H1 (cell line): ENCODE measurements at regions not wholly inside any gene's neighbourhood (a gene's known extent, or its start where the extent isn't known, plus 50 kb on each side); places are given as distances from the start of the nearest gene placed in this dataset.

ENCODE experiments used
- CTCF ChIA-PET: fragments of 300-600 bp; sonication (Branson Sonifier 250); formaldehyde crosslinking; loops from one replicate; lab custom pipeline; 2021; ENCODE audit not compliant: partially characterized antibody; lab: Charles Lee
- POLR2A ChIA-PET: fragments of 300-600 bp; sonication (Branson Sonifier 250); formaldehyde crosslinking; loops from one replicate; lab custom pipeline; 2021; ENCODE audit warnings: inconsistent platforms; ENCODE audit not compliant: partially characterized antibody; lab: Charles Lee
- DNase-seq, 2 experiments: peaks; one replicate each; pipeline versions ENCODE4 v3.0.0 to v3.0.0-alpha.2; 2010 to 2022; ENCODE audit warnings: low spot score in 2 of 2, low read depth in 1 of 2, mixed read lengths in 1 of 2
- FAIRE-seq: peaks from 2 replicates; lab custom pipeline; 2011; peaks lifted over from hg19 to GRCh38; lab: Jason Lieb, UNC
- H2AFZ ChIP-seq: 2 replicates; pipeline ENCODE4 v1.8.1; 2012; ENCODE audit warnings: low read length, inconsistent platforms
- H2AK5ac ChIP-seq: 2 replicates; pipeline ENCODE4 v1.6.1; 2013; ENCODE audit warnings: low read depth, low read length
- H2BK120ac ChIP-seq: replicated peaks from 2 replicates; pipeline ENCODE3; 2013; ENCODE audit warnings: low read depth, low read length, inconsistent platforms
- H2BK12ac ChIP-seq: 2 replicates; pipeline ENCODE4 v1.6.1; 2013; ENCODE audit warnings: low read depth, low read length
- H2BK15ac ChIP-seq: 2 replicates; pipeline ENCODE4 v1.6.1; 2013; ENCODE audit warnings: low read length
- H2BK20ac ChIP-seq: 2 replicates; pipeline ENCODE4 v1.6.1; 2013; ENCODE audit warnings: low read length
- H2BK5ac ChIP-seq: 2 replicates; pipeline ENCODE4 v1.6.1; 2013; ENCODE audit warnings: low read depth, low read length
- H3K14ac ChIP-seq: 2 replicates; pipeline ENCODE4 v1.6.1; 2013; ENCODE audit warnings: inconsistent platforms; ENCODE audit not compliant: insufficient read length
- H3K18ac ChIP-seq: 2 replicates; pipeline ENCODE4 v1.6.1; 2013; ENCODE audit warnings: low read length; ENCODE audit errors: extremely low read depth
- H3K23ac ChIP-seq: 2 replicates; pipeline ENCODE4 v1.6.1; 2013; ENCODE audit warnings: inconsistent platforms; ENCODE audit not compliant: insufficient read length
- H3K23me2 ChIP-seq: 2 replicates; pipeline ENCODE4 v1.6.1; 2013; ENCODE audit warnings: low read depth, low read length
- H3K27ac ChIP-seq: 2 replicates; pipeline ENCODE4 v1.6.1; 2011; ENCODE audit warnings: low read depth, low read length, inconsistent platforms
- H3K27me3 ChIP-seq, 4 experiments: replicated peaks in 1 of 4; 1 replicate in 1 of 4; 2 replicates in 3 of 4; pipeline versions ENCODE4 v1.6.1 to v1.8.1; 2011 to 2013; ENCODE audit warnings: low read length in 3 of 4, mild to moderate bottlenecking in 3 of 4, inconsistent platforms in 2 of 4, mixed read lengths in 2 of 4, moderate library complexity in 1 of 4; ENCODE audit not compliant: control insufficient read depth in 3 of 4, insufficient read depth in 3 of 4; ENCODE audit errors: extremely low read depth in 1 of 4
- H3K36me3 ChIP-seq, 4 experiments: 2 replicates each; pipeline versions ENCODE4 v1.6.1 to v1.8.1; 2011 to 2013; ENCODE audit warnings: mild to moderate bottlenecking in 4 of 4, low read length in 3 of 4, moderate library complexity in 2 of 4, control low read depth in 1 of 4, inconsistent platforms in 1 of 4; ENCODE audit not compliant: insufficient read depth in 4 of 4, control insufficient read depth in 2 of 4
- H3K4ac ChIP-seq: replicated peaks from 2 replicates; pipeline ENCODE3; 2013; ENCODE audit warnings: low read length, low read depth, mixed read lengths, inconsistent platforms; ENCODE audit not compliant: insufficient read length
- H3K4me1 ChIP-seq, 4 experiments: replicated peaks in 1 of 4; 1 replicate in 1 of 4; 2 replicates in 3 of 4; pipeline versions ENCODE4 v1.6.1 to v1.8.1; 2011 to 2013; ENCODE audit warnings: low read length in 3 of 4, inconsistent platforms in 2 of 4, mixed read lengths in 1 of 4; ENCODE audit not compliant: insufficient read depth in 4 of 4, control insufficient read depth in 3 of 4
- H3K4me2 ChIP-seq, 2 experiments: 2 replicates each; pipeline versions ENCODE4 v1.6.1 to v1.8.1; 2011 to 2013; ENCODE audit warnings: low read depth in 2 of 2, low read length in 2 of 2, control low read depth in 1 of 2, inconsistent platforms in 1 of 2, mild to moderate bottlenecking in 1 of 2; ENCODE audit not compliant: insufficient read depth in 1 of 2
- H3K4me3 ChIP-seq, 4 experiments: fragments of 200-600, 300-600 bp in 1 of 4; sonication (generic), shearing (Covaris generic), sonication (Bioruptor Twin) in 1 of 4; 2 replicates each; pipeline versions ENCODE4 v1.5.1 to v1.8.1; 2011 to 2016; ENCODE audit warnings: low read length in 4 of 4, low read depth in 3 of 4, control low read depth in 2 of 4, inconsistent platforms in 2 of 4, mild to moderate bottlenecking in 2 of 4, mixed read lengths in 1 of 4, moderate library complexity in 1 of 4; ENCODE audit not compliant: insufficient read depth in 2 of 4; ENCODE audit errors: extremely low read depth in 1 of 4
- H3K56ac ChIP-seq: replicated peaks from 2 replicates; pipeline ENCODE3; 2013; ENCODE audit warnings: low read depth, mild to moderate bottlenecking, mixed read lengths, low read length, inconsistent platforms; ENCODE audit not compliant: insufficient read length
- H3K79me1 ChIP-seq: 2 replicates; pipeline ENCODE4 v1.6.1; 2013; ENCODE audit warnings: low read depth, low read length, control low read depth
- H3K79me2 ChIP-seq, 2 experiments: 2 replicates each; pipeline versions ENCODE4 v1.6.1 to v1.8.1; 2012 to 2013; ENCODE audit warnings: low read length in 2 of 2, mild to moderate bottlenecking in 2 of 2, inconsistent platforms in 1 of 2; ENCODE audit not compliant: insufficient read depth in 2 of 2, control insufficient read depth in 1 of 2
- H3K9ac ChIP-seq, 4 experiments: replicated peaks in 1 of 4; 1 replicate in 1 of 4; 2 replicates in 3 of 4; pipeline versions ENCODE4 v1.6.1 to v1.8.1; 2011 to 2013; ENCODE audit warnings: low read depth in 3 of 4, low read length in 3 of 4, control low read depth in 2 of 4, mild to moderate bottlenecking in 2 of 4, moderate library complexity in 2 of 4, inconsistent platforms in 1 of 4; ENCODE audit errors: extremely low read depth in 1 of 4
- H3K9me3 ChIP-seq, 2 experiments: 2 replicates each; pipeline versions ENCODE4 v1.6.1 to v1.8.1; 2012 to 2013; ENCODE audit warnings: mild to moderate bottlenecking in 2 of 2, moderate library complexity in 2 of 2, control low read depth in 1 of 2, inconsistent platforms in 1 of 2, low read depth in 1 of 2, low read length in 1 of 2, mixed read lengths in 1 of 2; ENCODE audit not compliant: insufficient read depth in 2 of 2
- H4K20me1 ChIP-seq, 2 experiments: replicated peaks in 1 of 2; 2 replicates each; pipeline versions ENCODE3 to v1.8.1; 2011 to 2013; ENCODE audit warnings: inconsistent platforms in 2 of 2, low read length in 2 of 2, mild to moderate bottlenecking in 1 of 2; ENCODE audit not compliant: insufficient read depth in 2 of 2, control insufficient read depth in 1 of 2
- H4K5ac ChIP-seq: 2 replicates; pipeline ENCODE4 v1.6.1; 2013; ENCODE audit warnings: low read length, low read depth, mixed read lengths, inconsistent platforms; ENCODE audit not compliant: insufficient read length
- H4K8ac ChIP-seq: 2 replicates; pipeline ENCODE4 v1.8.0; 2013; ENCODE audit warnings: mild to moderate bottlenecking, moderate library complexity, low read length, inconsistent platforms; ENCODE audit not compliant: insufficient read depth; ENCODE audit errors: extremely low read depth
- H4K91ac ChIP-seq: replicated peaks from 2 replicates; pipeline ENCODE3; 2013; ENCODE audit warnings: low read length, mixed read lengths, inconsistent platforms; ENCODE audit not compliant: insufficient read length
- CBX5 ChIP-seq: fragments of 300-800, 300-1000 bp; sonication (generic); IDR thresholded peaks from 2 replicates; pipeline ENCODE4 v1.7.1; 2016; ENCODE audit warnings: antibody characterized with exemption, low read length, low read depth
- CTBP2 ChIP-seq: IDR thresholded peaks from 2 replicates; pipeline ENCODE4 v1.7.0; 2011; ENCODE audit warnings: borderline replicate concordance, mild to moderate bottlenecking, moderate library complexity, mixed read lengths, low read length; ENCODE audit not compliant: insufficient read depth, insufficient read length
- PHF8 ChIP-seq: fragments of 200-600 bp; sonication (generic); conservative IDR thresholded peaks from 2 replicates; pipeline ENCODE4 v1.7.1; 2012; ENCODE audit warnings: low read depth, mild to moderate bottlenecking, inconsistent platforms, low read length, moderate library complexity
- RBBP5 ChIP-seq: IDR thresholded peaks from 2 replicates; pipeline ENCODE4 v1.7.1; 2012; ENCODE audit warnings: low read depth, mild to moderate bottlenecking, inconsistent platforms, low read length, moderate library complexity, borderline replicate concordance
- SIRT6 ChIP-seq: IDR thresholded peaks from one replicate; pipeline ENCODE4 v1.7.1; 2012; ENCODE audit warnings: low read length, inconsistent platforms
- SIX5 ChIP-seq: IDR thresholded peaks from 2 replicates; pipeline ENCODE4 v1.6.1; 2011; ENCODE audit warnings: mild to moderate bottlenecking, low read depth, low read length
- SP2 ChIP-seq: IDR thresholded peaks from 2 replicates; pipeline ENCODE4 v1.6.1; 2012; ENCODE audit warnings: mild to moderate bottlenecking, low read length, inconsistent platforms
- WGBS, 2 experiments: shearing (Covaris generic) in 1 of 2; methylation state at CpG; one replicate each; pipeline versions ENCODE4 v1.1.6 to v1.1.7; 2013 to 2015; ENCODE audit warnings: low lambda C conversion rate in 2 of 2, mixed read lengths in 2 of 2, inconsistent platforms in 1 of 2, low coverage in 1 of 2, missing lambda C conversion rate in 1 of 2; ENCODE audit not compliant: insufficient replicate concordance in 2 of 2, insufficient coverage in 1 of 2, insufficient read length in 1 of 2; ENCODE audit errors: extremely low coverage in 1 of 2, missing lambda C conversion rate in 1 of 2; 5-methylcytosine and 5-hydroxymethylcytosine counted together

DNA sequence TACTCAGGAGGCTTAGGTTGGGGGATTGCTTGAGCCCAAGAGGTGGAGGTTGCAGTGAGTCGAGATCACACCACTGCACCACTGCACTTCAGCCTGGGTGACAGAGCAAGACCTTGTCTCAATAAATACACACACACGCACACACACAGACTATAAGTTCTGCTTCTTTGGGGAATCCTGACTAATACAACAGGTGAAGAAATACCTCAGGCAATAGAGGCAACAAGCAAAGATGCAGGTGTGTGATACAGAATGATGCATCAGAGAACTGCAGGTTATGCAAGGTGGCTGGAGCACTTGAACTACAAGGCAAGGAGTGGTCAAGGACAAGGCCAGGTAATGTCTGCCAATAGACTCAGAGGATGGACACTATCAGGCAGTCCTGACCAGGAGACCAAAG lies 117.6 kb upstream of the ZNF678 start:
- no peak overlapping the region for H3K9ac ChIP-seq
- no peak overlapping the region for H3K4ac ChIP-seq
- no peak overlapping the region for H2BK5ac ChIP-seq
- H3K4me3 ChIP-seq, result no peak overlapping the region
- H4K8ac ChIP-seq, result no peak overlapping the region
- no peak overlapping the region for H2BK120ac ChIP-seq
- no peak overlapping the region for H3K14ac ChIP-seq
- no peak overlapping the region for H4K5ac ChIP-seq
- no peak overlapping the region for H2AFZ ChIP-seq
- H4K20me1 ChIP-seq, result no peaks in the 10 kb centered on the region
- no peak for FAIRE-seq
- POLR2A ChIA-PET, result no interaction called here
- no peak overlapping the region for H2BK20ac ChIP-seq
- H3K23ac ChIP-seq, result no peak overlapping the region
- no peak for TF ChIP-seq SIRT6
- no peak for TF ChIP-seq SP2
- TF ChIP-seq PHF8, result no peak
- no peak for TF ChIP-seq CBX5
- no peak for TF ChIP-seq RBBP5
- TF ChIP-seq CTBP2, result no peak
- no peak for TF ChIP-seq SIX5
- TF ChIP-seq, all 59 proteins: peak for 0
- Histone ChIP-seq H3K27me3 (no peaks in the 10 kb centered on the region), H3K23me2 (0 out of 2 replicates have a peak, but pooled peaks cover 2% of the 10 kb centered on the region), H2BK15ac (no peak overlapping the region), H3K36me3 (no peaks in the 10 kb centered on the region), H3K18ac (no peak overlapping the region), H2AK5ac (no peak overlapping the region), H4K91ac (no peak overlapping the region), H3K4me2 (no peak overlapping the region), H2BK12ac (no peak overlapping the region), H3K4me1 (no peaks in the 10 kb centered on the region), H3K27ac (no peak overlapping the region), H3K56ac (no peak overlapping the region), H3K79me2 (no peaks in the 10 kb centered on the region), H3K9me3 (no peaks in the 10 kb centered on the region), H3K79me1 (no peaks in the 10 kb centered on the region)
- CTCF ChIA-PET, result interaction anchor here (1.4 kb wide), 1 partner anchor 397 kb away, joined by 3 read pairs; no protein-coding TSS in a partner anchor
- DNase-seq, result no peak
- 95% methylated on average over 2 of the region's 2 CpGs; no CpG with 5 or more reads in 1 of the 2 experiments for WGBS, 2 experiments
